Testis (tissue), 2 donors: ENCODE measurements at regions not wholly inside any gene's neighbourhood (a gene's known extent, or its start where the extent isn't known, plus 50 kb on each side); places are given as distances from the start of the nearest gene placed in this dataset.

Experiments
- POLR2A ChIP-seq: fragments of 450-650 bp; IDR thresholded peaks from one replicate; pipeline ENCODE4 v1.6.1; 2017; ENCODE audit warnings: antibody characterized with exemption, mild to moderate bottlenecking, moderate library complexity
- TF ChIP-seq, protein P1 (sequence below), 3 experiments: fragments of 450-650 bp in 2 of 3; fragments of 200-600 bp in 1 of 3; sonication (generic) in 1 of 3; IDR thresholded peaks; one replicate each; pipeline ENCODE4 v1.5.1; 2016 to 2019; ENCODE audit warnings: antibody characterized with exemption in 3 of 3, mild to moderate bottlenecking in 2 of 3, moderate library complexity in 1 of 3

DNA sequence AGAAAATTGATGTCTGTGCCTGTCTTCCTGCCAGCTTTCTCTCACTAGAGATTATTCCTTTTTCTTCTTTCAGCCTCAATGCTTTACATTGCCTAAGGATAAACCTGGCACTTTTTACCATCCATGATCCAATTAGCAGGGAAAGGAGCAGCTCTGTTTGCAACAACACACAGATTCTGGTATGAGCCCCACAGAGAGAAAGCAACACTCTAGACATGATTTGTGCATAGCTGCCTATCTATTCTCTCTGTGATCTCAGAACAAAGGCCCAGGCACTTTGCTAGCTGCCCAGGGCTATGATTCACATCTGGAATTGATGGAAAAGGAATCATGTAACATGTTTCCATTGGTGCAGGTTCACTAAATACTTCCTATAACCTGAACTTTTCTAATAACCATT, 685.0 kb downstream of the ETS1 start:
- TF ChIP-seq POLR2A = no peak
- TF ChIP-seq, protein P1, sequence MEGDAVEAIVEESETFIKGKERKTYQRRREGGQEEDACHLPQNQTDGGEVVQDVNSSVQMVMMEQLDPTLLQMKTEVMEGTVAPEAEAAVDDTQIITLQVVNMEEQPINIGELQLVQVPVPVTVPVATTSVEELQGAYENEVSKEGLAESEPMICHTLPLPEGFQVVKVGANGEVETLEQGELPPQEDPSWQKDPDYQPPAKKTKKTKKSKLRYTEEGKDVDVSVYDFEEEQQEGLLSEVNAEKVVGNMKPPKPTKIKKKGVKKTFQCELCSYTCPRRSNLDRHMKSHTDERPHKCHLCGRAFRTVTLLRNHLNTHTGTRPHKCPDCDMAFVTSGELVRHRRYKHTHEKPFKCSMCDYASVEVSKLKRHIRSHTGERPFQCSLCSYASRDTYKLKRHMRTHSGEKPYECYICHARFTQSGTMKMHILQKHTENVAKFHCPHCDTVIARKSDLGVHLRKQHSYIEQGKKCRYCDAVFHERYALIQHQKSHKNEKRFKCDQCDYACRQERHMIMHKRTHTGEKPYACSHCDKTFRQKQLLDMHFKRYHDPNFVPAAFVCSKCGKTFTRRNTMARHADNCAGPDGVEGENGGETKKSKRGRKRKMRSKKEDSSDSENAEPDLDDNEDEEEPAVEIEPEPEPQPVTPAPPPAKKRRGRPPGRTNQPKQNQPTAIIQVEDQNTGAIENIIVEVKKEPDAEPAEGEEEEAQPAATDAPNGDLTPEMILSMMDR (IDR thresholded peaks at IDR 0.05) = no peak
